Nephron (organoid): ENCODE measurements at regions not wholly inside any gene's neighbourhood (a gene's known extent, or its start where the extent isn't known, plus 50 kb on each side); places are given as distances from the start of the nearest gene placed in this dataset.
"Not testable (repeated sequence)": the region's sequence is repeated elsewhere in the genome, so short reads cannot be mapped to it uniquely, and the experiment has no call there.

Source experiments
- H3K27ac Mint-ChIP-seq, 3 experiments: 2 replicates each; pipeline ENCODE4 v1.8.0; 2020; ENCODE audit warnings: mixed read lengths in 3 of 3, mild to moderate bottlenecking in 2 of 3, moderate library complexity in 1 of 3
- H3K27me3 Mint-ChIP-seq: 2 replicates; pipeline ENCODE4 v1.8.0; 2021; ENCODE audit warnings: low read depth, mild to moderate bottlenecking, moderate library complexity, mixed read lengths
- H3K36me3 Mint-ChIP-seq: 2 replicates; pipeline ENCODE4 v1.8.0; 2020; ENCODE audit warnings: low read depth, mixed read lengths
- H3K4me1 Mint-ChIP-seq: 2 replicates; pipeline ENCODE4 v1.8.0; 2020; ENCODE audit warnings: mixed read lengths
- H3K4me3 Mint-ChIP-seq, 3 experiments: 2 replicates each; pipeline ENCODE4 v1.8.0; 2020; ENCODE audit warnings: mild to moderate bottlenecking in 3 of 3, mixed read lengths in 3 of 3, moderate library complexity in 2 of 3
- H3K9me3 Mint-ChIP-seq: 2 replicates; pipeline ENCODE4 v1.8.0; 2020; ENCODE audit warnings: mixed read lengths
- TF ChIP-seq, protein P1 (sequence below), 3 experiments: fragments of 200-600 bp; sonication (generic); IDR thresholded peaks; one replicate each; pipeline ENCODE4 v1.5.0; 2021; ENCODE audit warnings: antibody characterized with exemption in 3 of 3; ENCODE audit not compliant: unreplicated experiment in 3 of 3

GRCh38 chr10:108544500-108545120 lies 1378.7 kb downstream of the XPNPEP1 start:
- Mint-ChIP-seq H3K27ac (no peak overlapping the region), H3K9me3 (no peaks in the 10 kb centered on the region), H3K27me3 (peaks cover 13% of the 10 kb centered on the region), H3K4me1 (no peaks in the 10 kb centered on the region), H3K4me3 (no peak overlapping the region), H3K36me3 (no peaks in the 10 kb centered on the region)
- TF ChIP-seq, protein P1, sequence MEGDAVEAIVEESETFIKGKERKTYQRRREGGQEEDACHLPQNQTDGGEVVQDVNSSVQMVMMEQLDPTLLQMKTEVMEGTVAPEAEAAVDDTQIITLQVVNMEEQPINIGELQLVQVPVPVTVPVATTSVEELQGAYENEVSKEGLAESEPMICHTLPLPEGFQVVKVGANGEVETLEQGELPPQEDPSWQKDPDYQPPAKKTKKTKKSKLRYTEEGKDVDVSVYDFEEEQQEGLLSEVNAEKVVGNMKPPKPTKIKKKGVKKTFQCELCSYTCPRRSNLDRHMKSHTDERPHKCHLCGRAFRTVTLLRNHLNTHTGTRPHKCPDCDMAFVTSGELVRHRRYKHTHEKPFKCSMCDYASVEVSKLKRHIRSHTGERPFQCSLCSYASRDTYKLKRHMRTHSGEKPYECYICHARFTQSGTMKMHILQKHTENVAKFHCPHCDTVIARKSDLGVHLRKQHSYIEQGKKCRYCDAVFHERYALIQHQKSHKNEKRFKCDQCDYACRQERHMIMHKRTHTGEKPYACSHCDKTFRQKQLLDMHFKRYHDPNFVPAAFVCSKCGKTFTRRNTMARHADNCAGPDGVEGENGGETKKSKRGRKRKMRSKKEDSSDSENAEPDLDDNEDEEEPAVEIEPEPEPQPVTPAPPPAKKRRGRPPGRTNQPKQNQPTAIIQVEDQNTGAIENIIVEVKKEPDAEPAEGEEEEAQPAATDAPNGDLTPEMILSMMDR (IDR thresholded peaks at IDR 0.05; ENCODE audit: unreplicated experiment in 3 of 3) = peak; percentile 92 to 97 (median 96)

GRCh38 chr10:108533551-108533950 lies 1369.0 kb upstream of the SORCS1 start:
- H3K4me1 Mint-ChIP-seq, H3K27me3 Mint-ChIP-seq, H3K36me3 Mint-ChIP-seq, H3K4me3 Mint-ChIP-seq: not testable (repeated sequence)
- Mint-ChIP-seq H3K9me3 (peaks cover 45% of the 10 kb centered on the region), H3K27ac (peak overlapping the region in 1 of 3 experiments; percentile 3)

DNA sequence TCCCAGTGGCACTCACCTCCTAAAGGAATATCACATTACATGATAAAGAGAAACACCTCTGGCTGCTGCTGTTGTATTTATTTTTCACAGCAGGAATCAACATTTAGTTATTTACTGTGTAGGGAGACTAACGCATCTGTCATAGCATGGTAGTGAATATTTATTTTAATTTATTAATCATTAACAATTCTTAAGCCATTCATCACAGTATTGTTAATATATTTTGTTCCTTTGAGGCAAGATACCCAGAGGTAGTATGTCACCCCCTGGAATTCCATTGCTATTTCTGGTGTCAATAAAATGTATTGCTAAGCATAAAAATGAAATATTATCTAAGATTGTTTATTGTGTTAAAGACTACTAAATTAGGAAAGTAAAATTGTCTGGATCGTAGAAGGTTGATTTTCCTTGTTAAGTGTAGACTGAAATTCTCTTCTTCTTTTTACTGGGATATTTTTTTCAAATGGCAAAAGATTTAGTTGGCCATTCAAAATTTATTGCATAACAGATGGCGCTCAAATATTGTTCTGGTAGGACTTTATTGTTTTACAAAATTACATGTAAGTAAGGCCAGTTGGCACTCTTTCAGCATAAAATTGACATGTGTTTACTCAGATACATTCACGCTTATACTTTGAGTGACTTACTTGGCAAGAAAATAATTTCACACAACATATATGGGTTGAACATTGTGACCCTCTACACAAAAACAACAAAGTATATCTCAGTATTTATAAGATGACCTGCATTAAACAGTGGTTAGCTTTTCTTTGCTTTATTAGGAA lies 1358.7 kb upstream of the SORCS1 start:
- no peak overlapping the region for H3K27ac Mint-ChIP-seq
- peaks cover 33% of the 10 kb centered on the region for H3K4me1 Mint-ChIP-seq
- no peaks in the 10 kb centered on the region for H3K36me3 Mint-ChIP-seq
- no peak overlapping the region for H3K4me3 Mint-ChIP-seq
- TF ChIP-seq, protein P1 (IDR thresholded peaks at IDR 0.05; ENCODE audit: unreplicated experiment in 3 of 3) = no peak
- peaks cover 14% of the 10 kb centered on the region for H3K27me3 Mint-ChIP-seq
- H3K9me3 Mint-ChIP-seq = peaks cover 4% of the 10 kb centered on the region

GRCh38 chr10:108521827-108522492 lies 1357.5 kb upstream of the SORCS1 start:
- Mint-ChIP-seq H3K36me3 (no peaks in the 10 kb centered on the region), H3K4me3 (no peak overlapping the region), H3K27ac (peak overlapping the region; percentile 28 to 76 (median 59)), H3K27me3 (peaks cover 18% of the 10 kb centered on the region), H3K9me3 (peaks cover 5% of the 10 kb centered on the region), H3K4me1 (peaks cover 33% of the 10 kb centered on the region)
- TF ChIP-seq, protein P1 (IDR thresholded peaks at IDR 0.05; ENCODE audit: unreplicated experiment in 3 of 3) = no peak

GRCh38 chr10:108515821-108516220 lies 1351.3 kb upstream of the SORCS1 start:
- H3K4me1 Mint-ChIP-seq = peaks cover 8% of the 10 kb centered on the region
- TF ChIP-seq, protein P1 (IDR thresholded peaks at IDR 0.05; ENCODE audit: unreplicated experiment in 3 of 3) = no peak
- H3K27ac Mint-ChIP-seq = no peak overlapping the region
- peaks cover 11% of the 10 kb centered on the region for H3K27me3 Mint-ChIP-seq
- peaks cover 8% of the 10 kb centered on the region for H3K9me3 Mint-ChIP-seq
- H3K4me3 Mint-ChIP-seq = no peak overlapping the region
- H3K36me3 Mint-ChIP-seq = no peaks in the 10 kb centered on the region

DNA sequence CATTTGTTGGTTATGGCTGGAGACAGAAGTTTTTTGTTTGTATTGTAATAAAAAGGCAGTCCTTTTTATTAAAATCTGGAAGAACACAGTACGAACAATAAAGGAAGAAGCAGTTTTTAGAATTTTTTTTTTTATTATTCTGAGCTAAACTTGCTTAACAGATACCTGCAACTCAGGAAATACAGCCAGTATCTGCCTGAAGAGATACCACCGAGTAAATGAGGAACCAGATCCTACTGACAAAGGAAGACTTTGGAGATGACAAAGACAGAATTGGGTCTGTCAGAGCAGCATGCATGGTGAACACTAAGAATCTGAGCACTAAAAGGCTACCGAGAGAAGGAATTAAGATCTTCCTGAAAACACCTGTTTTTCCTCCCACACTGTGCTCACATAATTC lies 1335.9 kb upstream of the SORCS1 start:
- H3K9me3 Mint-ChIP-seq = peaks cover 20% of the 10 kb centered on the region
- no peak overlapping the region for H3K4me3 Mint-ChIP-seq
- H3K4me1 Mint-ChIP-seq = no peaks in the 10 kb centered on the region
- TF ChIP-seq, protein P1 (IDR thresholded peaks at IDR 0.05; ENCODE audit: unreplicated experiment in 3 of 3) = no peak
- no peak overlapping the region for H3K27ac Mint-ChIP-seq
- no peaks in the 10 kb centered on the region for H3K27me3 Mint-ChIP-seq
- H3K36me3 Mint-ChIP-seq = peaks cover 4% of the 10 kb centered on the region
